K562 (cell line): ENCODE measurements at regions not wholly inside any gene's neighbourhood (a gene's known extent, or its start where the extent isn't known, plus 50 kb on each side); places are given as distances from the start of the nearest gene placed in this dataset.

Source experiments
- ATF4 ChIP-seq: fragments of 450-650 bp; formaldehyde crosslinking; IDR thresholded peaks from 2 replicates; pipeline ENCODE4 v1.4.0; 2022; ENCODE audit warnings: mild to moderate bottlenecking, moderate library complexity
- CBX1 ChIP-seq: sonication (generic); IDR thresholded peaks from 2 replicates; pipeline ENCODE4 v1.6.1; 2016; ENCODE audit warnings: antibody characterized with exemption, low read depth, mild to moderate bottlenecking
- NR4A1 ChIP-seq, 2 experiments: fragments of 250-450 bp in 1 of 2; fragments of 450-650 bp in 1 of 2; sonication (Bioruptor Pico) in 1 of 2; IDR thresholded peaks; 2 replicates each; pipeline versions ENCODE4 v1.4.0 to v1.6.1; 2016 to 2020; ENCODE audit warnings: mild to moderate bottlenecking in 2 of 2, missing compliant biosample characterization in 1 of 2, missing genetic modification characterization in 1 of 2, moderate library complexity in 1 of 2
- POLR2AphosphoS2 ChIP-seq: IDR thresholded peaks from 2 replicates; pipeline ENCODE4 v1.6.1; 2012; ENCODE audit warnings: low read length, improper control_type of control experiment
- PYGO2 ChIP-seq: fragments of 450-650 bp; IDR thresholded peaks from 2 replicates; pipeline ENCODE4 v1.6.1; 2016; ENCODE audit warnings: mild to moderate bottlenecking, missing genetic modification characterization, moderate library complexity, missing compliant biosample characterization
- RBM34 ChIP-seq: fragments of 200-400 bp; formaldehyde crosslinking; IDR thresholded peaks from 2 replicates; pipeline ENCODE4 v1.6.1; 2018; ENCODE audit warnings: low read length, borderline replicate concordance; ENCODE audit not compliant: insufficient read depth
- ZNF184 ChIP-seq: sonication (generic); formaldehyde crosslinking; IDR thresholded peaks from 2 replicates; pipeline ENCODE4 v1.5.0; 2020; ENCODE audit warnings: missing genetic modification reagents
- TF ChIP-seq, protein P1 (sequence below): fragments of 250-450 bp; sonication (Bioruptor Pico); IDR thresholded peaks from 2 replicates; pipeline ENCODE4 v1.8.0; 2021; ENCODE audit warnings: mild to moderate bottlenecking, moderate library complexity
- TF ChIP-seq, protein P2 (sequence below): fragments of 250-450 bp; sonication (Bioruptor Pico); IDR thresholded peaks from 2 replicates; pipeline ENCODE4 v1.4.0; 2020; ENCODE audit warnings: borderline replicate concordance

- TF ChIP-seq, protein P1, sequence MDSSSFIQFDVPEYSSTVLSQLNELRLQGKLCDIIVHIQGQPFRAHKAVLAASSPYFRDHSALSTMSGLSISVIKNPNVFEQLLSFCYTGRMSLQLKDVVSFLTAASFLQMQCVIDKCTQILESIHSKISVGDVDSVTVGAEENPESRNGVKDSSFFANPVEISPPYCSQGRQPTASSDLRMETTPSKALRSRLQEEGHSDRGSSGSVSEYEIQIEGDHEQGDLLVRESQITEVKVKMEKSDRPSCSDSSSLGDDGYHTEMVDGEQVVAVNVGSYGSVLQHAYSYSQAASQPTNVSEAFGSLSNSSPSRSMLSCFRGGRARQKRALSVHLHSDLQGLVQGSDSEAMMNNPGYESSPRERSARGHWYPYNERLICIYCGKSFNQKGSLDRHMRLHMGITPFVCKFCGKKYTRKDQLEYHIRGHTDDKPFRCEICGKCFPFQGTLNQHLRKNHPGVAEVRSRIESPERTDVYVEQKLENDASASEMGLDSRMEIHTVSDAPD (CRISPR knock-in tag), result no peak
- TF ChIP-seq ZNF184 (CRISPR knock-in tag) (no peak), PYGO2 (no peak), NR4A1 (CRISPR knock-in tag; IDR thresholded peaks at IDR 0.05) (no peak), NR4A1 (tag; IDR thresholded peaks at IDR 0.05) (no peak), ATF4 (CRISPR knock-in tag) (no peak), RBM34 (no peak), CBX1 (no peak), POLR2AphosphoS2 (no peak)
- TF ChIP-seq, protein P2, sequence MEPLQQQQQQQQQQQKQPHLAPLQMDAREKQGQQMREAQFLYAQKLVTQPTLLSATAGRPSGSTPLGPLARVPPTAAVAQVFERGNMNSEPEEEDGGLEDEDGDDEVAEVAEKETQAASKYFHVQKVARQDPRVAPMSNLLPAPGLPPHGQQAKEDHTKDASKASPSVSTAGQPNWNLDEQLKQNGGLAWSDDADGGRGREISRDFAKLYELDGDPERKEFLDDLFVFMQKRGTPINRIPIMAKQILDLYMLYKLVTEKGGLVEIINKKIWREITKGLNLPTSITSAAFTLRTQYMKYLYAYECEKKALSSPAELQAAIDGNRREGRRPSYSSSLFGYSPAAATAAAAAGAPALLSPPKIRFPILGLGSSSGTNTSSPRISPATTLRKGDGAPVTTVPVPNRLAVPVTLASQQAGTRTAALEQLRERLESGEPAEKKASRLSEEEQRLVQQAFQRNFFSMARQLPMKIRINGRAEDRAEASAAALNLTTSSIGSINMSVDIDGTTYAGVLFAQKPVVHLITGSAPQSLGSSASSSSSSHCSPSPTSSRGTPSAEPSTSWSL (CRISPR knock-in tag), result no peak
- TF ChIP-seq, all 486 proteins: peak for 0
Observed at GRCh38 chr20:58133020-58133808, 95.2 kb downstream of the ANKRD60 start (continued).
